Activated T-helper 2 cell treated with anti-CD3 and anti-CD28 coated beads, Interferon-gamma antibody, Interleukin-2, Interleukin-4, amounts not matched to agents 10 μg/mL and 5 μg/mL and 100 μg/mL, durations not matched to agents 14 hours and 24 hours and 36 hours (primary cell): ENCODE measurements at regions not wholly inside any gene's neighbourhood (a gene's known extent, or its start where the extent isn't known, plus 50 kb on each side); places are given as distances from the start of the nearest gene placed in this dataset.

ENCODE experiments used
- DNase-seq: peaks from one replicate; pipeline ENCODE4 v3.0.0; 2021; ENCODE audit warnings: low spot score
- H3K27ac Mint-ChIP-seq: one replicate; pipeline ENCODE4 v1.8.0; 2021; ENCODE audit warnings: mixed read lengths
- H3K27me3 Mint-ChIP-seq: one replicate; pipeline ENCODE4 v1.8.0; 2021; ENCODE audit warnings: low read depth, mixed read lengths
- H3K36me3 Mint-ChIP-seq: one replicate; pipeline ENCODE4 v1.8.0; 2021; ENCODE audit warnings: low read depth, mixed read lengths
- H3K4me1 Mint-ChIP-seq: one replicate; pipeline ENCODE4 v1.8.0; 2021; ENCODE audit warnings: low read depth, mixed read lengths
- H3K4me3 Mint-ChIP-seq: one replicate; pipeline ENCODE4 v1.8.0; 2021; ENCODE audit warnings: low read depth, mild to moderate bottlenecking, moderate library complexity, mixed read lengths
- H3K9me3 Mint-ChIP-seq: one replicate; pipeline ENCODE4 v1.8.0; 2021; ENCODE audit warnings: mixed read lengths
- intact Hi-C: fragments of 100-400 bp; cut with micrococcal nuclease; formaldehyde crosslinking; loops from one replicate; pipeline ENCODE4 v1.15.1; 2023

DNA sequence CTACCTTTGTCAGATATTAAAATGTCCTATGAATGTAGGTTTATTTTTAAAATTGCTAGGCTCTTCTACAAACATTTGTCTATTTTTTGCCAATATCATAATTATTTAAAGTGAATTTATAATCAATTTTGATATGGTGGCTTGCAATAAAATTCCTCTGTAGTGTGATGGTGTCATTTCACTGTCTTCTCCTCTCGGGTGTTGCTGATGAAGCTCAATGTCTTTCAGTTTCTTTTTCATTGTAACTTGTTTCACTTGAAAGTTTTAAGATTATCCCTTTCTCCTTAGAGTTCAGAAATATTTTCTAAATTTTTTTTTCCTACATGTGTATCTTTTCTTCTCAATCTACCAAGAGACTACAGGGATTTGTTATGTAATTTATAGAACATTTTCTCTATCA lies 267.1 kb upstream of the EDNRB start:
- intact Hi-C loops, result no loop called here
- Mint-ChIP-seq H3K36me3 (no peaks in the 10 kb centered on the region), H3K9me3 (no peaks in the 10 kb centered on the region), H3K4me1 (no peaks in the 10 kb centered on the region), H3K27ac (no peak overlapping the region), H3K27me3 (no peaks in the 10 kb centered on the region), H3K4me3 (no peak overlapping the region)
- no peak for DNase-seq

DNA sequence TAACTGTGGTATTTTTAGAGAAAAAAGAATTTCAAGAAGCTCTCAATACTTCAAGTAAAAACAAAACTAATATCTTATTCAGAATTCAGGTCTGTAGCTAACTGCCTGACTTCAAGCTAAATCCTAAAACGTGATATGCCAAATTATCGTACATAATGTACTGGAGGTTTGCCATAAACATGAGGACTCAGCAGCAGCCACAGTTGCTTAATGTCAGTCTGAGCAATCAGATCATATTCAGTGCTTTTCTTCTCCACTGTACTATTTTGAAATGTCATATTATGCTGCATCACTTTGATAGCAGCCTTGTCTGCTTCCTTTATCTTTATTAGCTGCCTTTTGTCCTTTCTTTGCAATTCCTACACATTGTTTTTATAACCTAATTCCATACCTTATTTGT lies 265.1 kb upstream of the EDNRB start:
- Mint-ChIP-seq H3K4me1 (no peaks in the 10 kb centered on the region), H3K36me3 (no peaks in the 10 kb centered on the region), H3K27me3 (no peaks in the 10 kb centered on the region), H3K9me3 (no peaks in the 10 kb centered on the region), H3K4me3 (no peak overlapping the region), H3K27ac (no peak overlapping the region)
- intact Hi-C loops, result no loop called here
- DNase-seq, result no peak

DNA sequence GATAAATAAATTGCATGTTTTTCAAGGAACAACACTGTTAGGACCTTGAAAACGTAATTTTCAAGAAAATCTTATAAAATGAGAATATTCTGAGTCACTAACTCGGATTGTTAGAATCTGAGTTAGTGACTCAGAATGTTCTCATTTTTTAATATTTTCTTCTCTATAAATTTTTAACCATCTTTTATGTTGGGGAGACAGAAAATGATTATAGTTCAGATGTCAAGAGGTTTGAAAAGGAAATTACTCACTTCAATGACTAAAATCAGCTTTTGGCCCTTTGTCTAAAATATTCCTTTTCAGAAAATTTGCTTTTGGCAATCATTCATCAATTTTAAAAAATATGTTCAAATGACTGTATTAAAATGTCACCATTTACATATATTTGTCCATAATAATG lies 264.2 kb upstream of the EDNRB start:
- no peaks in the 10 kb centered on the region for H3K27me3 Mint-ChIP-seq
- intact Hi-C loops, result no loop called here
- no peak overlapping the region for H3K27ac Mint-ChIP-seq

DNA sequence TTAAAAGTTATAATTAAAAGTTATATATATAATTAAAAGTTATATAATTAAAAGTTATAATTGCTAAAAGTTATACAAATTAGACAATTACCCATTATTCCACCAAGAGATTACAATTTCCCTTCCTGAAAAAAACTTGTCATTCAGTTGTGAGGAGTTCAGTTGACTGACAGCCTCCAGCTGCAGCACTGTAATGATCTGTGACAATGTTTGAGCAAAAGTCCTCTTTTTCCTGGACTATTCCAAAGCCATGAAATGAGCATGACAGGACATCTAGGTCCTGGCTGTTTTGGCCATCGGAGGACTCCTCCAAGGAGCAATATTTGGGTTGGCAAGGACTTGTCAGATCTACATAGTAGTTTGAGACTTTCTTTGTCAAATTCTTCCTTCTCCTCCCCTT lies 258.7 kb upstream of the EDNRB start:
- intact Hi-C loops, result no loop called here
- Mint-ChIP-seq H3K9me3 (no peaks in the 10 kb centered on the region), H3K4me3 (no peak overlapping the region), H3K27me3 (no peaks in the 10 kb centered on the region), H3K27ac (no peak overlapping the region), H3K4me1 (no peaks in the 10 kb centered on the region), H3K36me3 (no peaks in the 10 kb centered on the region)
- no peak for DNase-seq

More for the DNA sequence above, 264.2 kb upstream of the EDNRB start:
- DNase-seq, result no peak
- no peaks in the 10 kb centered on the region for H3K36me3 Mint-ChIP-seq
- no peaks in the 10 kb centered on the region for H3K4me1 Mint-ChIP-seq
- H3K9me3 Mint-ChIP-seq, result no peaks in the 10 kb centered on the region
- no peak overlapping the region for H3K4me3 Mint-ChIP-seq

DNA sequence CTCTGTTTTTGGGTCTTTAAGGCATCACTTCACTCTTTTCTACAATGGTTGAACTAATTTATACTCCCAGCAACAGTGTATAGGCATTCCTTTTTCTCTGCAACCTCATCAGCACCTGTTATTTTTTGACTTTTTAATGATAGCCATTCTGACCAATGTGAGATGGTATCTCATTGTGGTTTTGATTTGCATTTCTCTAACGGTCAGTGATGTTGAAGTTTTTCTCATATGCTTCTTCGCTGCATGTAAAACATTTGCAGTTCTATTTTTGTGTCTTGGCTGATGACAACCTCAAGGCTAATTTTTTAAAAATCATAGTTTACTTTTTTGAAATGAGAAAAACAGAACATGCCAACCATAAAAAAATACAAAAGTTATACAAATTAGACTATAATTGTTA lies 258.2 kb upstream of the EDNRB start:
- no peaks in the 10 kb centered on the region for H3K36me3 Mint-ChIP-seq
- no peaks in the 10 kb centered on the region for H3K4me1 Mint-ChIP-seq
- DNase-seq, result no peak
- H3K27me3 Mint-ChIP-seq, result no peaks in the 10 kb centered on the region
- no peak overlapping the region for H3K4me3 Mint-ChIP-seq
- intact Hi-C loops, result no loop called here
- H3K27ac Mint-ChIP-seq, result no peak overlapping the region
- no peaks in the 10 kb centered on the region for H3K9me3 Mint-ChIP-seq

DNA sequence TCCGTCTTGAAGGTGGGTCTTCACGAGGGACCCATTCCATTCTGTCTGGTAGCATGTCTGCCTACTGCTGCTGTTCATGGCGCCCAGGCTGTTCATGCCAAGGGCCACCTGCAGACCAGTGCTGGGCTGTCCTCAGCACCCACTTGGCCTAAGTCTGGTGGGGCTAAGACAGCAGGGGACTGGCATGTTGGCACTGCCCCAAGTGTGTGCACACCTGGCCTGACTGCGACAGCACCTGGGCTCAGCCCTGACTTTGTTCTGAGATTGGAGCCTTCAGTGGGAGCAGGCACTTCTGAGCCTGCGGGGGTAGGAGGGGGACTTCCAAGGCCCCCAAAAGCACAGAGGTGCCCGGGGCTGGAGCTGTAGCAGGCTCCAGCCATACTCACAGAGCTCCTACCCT lies 250.8 kb upstream of the EDNRB start:
- Mint-ChIP-seq H3K4me3 (no peak overlapping the region), H3K4me1 (no peaks in the 10 kb centered on the region), H3K27me3 (no peaks in the 10 kb centered on the region), H3K27ac (no peak overlapping the region), H3K9me3 (peaks cover 5% of the 10 kb centered on the region), H3K36me3 (no peaks in the 10 kb centered on the region)
- DNase-seq, result no peak
- intact Hi-C loops, result no loop called here

DNA sequence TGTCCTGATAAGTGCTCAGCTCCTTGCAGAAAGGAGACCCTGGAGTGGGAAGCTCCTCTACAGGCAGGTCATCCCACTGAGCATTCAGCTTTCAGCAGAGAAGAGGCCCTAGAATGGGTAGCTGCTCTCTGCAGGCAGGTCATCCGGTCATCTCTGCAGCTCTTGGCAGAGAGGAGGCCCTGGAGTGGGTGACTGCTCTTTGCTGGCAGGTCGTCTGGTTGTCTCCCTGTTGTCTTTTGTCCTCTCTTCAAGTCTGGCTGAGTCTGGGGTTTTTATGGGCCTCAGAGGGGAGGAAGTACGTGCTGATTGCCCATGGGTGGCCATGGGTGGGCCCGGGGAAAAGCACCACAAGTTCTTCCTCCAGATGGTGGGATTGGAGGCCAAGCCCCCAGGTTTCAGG lies 250.3 kb upstream of the EDNRB start:
- Mint-ChIP-seq H3K9me3 (peaks cover 5% of the 10 kb centered on the region), H3K4me1 (no peaks in the 10 kb centered on the region), H3K27ac (no peak overlapping the region), H3K27me3 (no peaks in the 10 kb centered on the region), H3K4me3 (no peak overlapping the region), H3K36me3 (no peaks in the 10 kb centered on the region)
- intact Hi-C loops, result no loop called here
- no peak for DNase-seq

DNA sequence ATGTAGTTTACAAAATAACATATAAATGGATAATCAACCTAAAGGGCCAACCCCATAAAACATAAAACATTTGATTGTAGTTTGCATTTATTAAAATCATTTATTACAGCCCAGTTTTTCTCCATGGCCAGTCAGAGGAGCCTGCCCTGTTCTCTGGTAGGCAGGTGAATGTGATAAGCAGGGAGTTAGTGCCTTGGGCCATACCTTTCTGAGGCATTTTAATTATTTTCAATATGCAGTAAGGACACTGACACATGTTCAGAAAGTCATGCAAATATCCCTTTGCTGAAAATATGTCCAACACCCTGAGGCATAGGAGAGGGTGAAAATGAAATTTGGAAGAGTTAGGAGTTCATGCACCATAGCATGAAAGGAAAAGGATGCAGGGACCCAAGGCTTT lies 242.6 kb upstream of the EDNRB start:
- DNase-seq, result no peak
- Mint-ChIP-seq H3K9me3 (no peaks in the 10 kb centered on the region), H3K27ac (no peak overlapping the region), H3K4me3 (no peak overlapping the region), H3K27me3 (no peaks in the 10 kb centered on the region), H3K4me1 (peaks cover 2% of the 10 kb centered on the region), H3K36me3 (no peaks in the 10 kb centered on the region)
- intact Hi-C loops, result no loop called here

DNA sequence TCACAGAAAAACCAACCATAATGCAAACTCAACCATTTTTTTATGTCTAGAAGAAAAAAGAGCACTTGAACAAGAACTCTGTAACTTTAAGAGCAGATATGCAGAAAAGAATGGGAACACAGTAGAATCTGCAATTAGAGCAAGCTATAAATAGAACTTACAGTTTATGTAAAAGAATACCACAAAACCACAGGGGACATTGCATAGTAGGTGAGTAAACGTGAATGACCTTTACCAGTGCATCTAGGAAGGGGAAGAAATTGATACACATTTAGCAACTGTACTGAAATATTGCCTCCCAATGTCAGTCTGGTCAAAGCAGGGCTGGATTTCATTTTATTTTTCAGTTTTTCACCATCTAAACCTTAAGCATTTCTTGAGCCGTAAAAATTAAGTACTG lies 242.2 kb upstream of the EDNRB start:
- no peaks in the 10 kb centered on the region for H3K27me3 Mint-ChIP-seq
- no peaks in the 10 kb centered on the region for H3K9me3 Mint-ChIP-seq
- peaks cover 2% of the 10 kb centered on the region for H3K4me1 Mint-ChIP-seq
- no peak overlapping the region for H3K27ac Mint-ChIP-seq
- no peaks in the 10 kb centered on the region for H3K36me3 Mint-ChIP-seq
- H3K4me3 Mint-ChIP-seq, result no peak overlapping the region
- no peak for DNase-seq
- intact Hi-C loops, result no loop called here

DNA sequence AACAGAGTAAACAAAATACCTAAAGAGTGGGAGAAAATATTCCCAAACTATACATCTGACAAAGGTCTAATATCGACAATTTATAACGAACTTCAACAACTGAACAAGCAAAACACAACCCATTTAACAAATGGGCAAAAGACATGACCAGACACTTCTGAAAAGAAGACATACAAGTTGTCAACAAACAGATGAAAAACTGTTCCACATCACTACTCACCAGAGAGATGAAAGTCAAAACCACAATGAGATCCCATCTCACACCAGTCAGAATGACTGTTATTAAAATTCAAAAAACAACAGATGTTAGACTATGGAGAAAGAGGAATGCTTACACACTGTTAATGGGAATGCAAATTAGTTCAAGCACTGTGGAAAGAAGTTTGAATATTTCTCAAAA lies 233.8 kb upstream of the EDNRB start:
- H3K27ac Mint-ChIP-seq, result no peak overlapping the region
- no peaks in the 10 kb centered on the region for H3K36me3 Mint-ChIP-seq
- intact Hi-C loops, result no loop called here
- peaks cover 5% of the 10 kb centered on the region for H3K9me3 Mint-ChIP-seq
- no peaks in the 10 kb centered on the region for H3K4me1 Mint-ChIP-seq
- no peak overlapping the region for H3K4me3 Mint-ChIP-seq
- DNase-seq, result no peak
- H3K27me3 Mint-ChIP-seq, result no peaks in the 10 kb centered on the region

DNA sequence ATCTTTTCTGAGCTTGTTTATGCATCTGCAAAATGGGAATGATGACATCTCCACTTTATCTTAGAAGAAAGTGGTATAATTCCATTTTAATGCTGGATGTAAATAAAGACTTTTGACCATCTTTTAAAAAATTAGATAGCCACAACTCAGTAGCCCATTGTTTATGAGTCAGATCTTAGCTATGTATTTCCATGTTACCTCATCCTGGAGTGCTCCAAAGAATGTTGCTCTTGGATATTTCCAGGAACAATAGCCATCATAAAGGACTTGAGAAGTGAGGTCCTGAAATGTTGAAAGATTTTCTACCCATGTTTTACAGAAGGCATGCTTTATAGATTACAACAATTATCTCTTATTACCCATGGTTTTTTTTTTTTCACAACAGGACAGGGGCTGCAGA lies 229.3 kb upstream of the EDNRB start:
- intact Hi-C loops, result no loop called here
- no peaks in the 10 kb centered on the region for H3K27me3 Mint-ChIP-seq
- no peaks in the 10 kb centered on the region for H3K4me1 Mint-ChIP-seq
- H3K4me3 Mint-ChIP-seq, result no peak overlapping the region
- no peak overlapping the region for H3K27ac Mint-ChIP-seq
- no peak for DNase-seq
- H3K36me3 Mint-ChIP-seq, result no peaks in the 10 kb centered on the region
- H3K9me3 Mint-ChIP-seq, result no peaks in the 10 kb centered on the region

DNA sequence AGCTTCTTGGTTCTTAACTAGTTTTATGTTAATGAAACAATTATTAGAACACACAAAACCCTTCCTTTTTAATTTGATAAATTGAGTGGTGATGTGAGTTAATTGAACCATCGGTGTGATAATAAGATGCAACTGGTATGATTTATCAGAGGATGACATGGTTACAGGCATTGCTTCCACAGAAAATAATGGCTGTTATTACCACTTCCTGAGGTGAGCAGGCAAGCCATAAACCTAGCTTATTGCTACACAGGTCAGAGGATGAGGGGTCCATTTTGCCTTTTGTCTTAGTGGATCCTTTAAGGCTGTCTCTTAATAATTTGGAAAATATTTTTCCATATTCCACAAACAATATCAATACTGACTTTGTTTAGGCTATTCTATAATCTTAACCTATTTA lies 226.6 kb upstream of the EDNRB start:
- intact Hi-C loops, result no loop called here
- no peaks in the 10 kb centered on the region for H3K36me3 Mint-ChIP-seq
- no peak overlapping the region for H3K27ac Mint-ChIP-seq
- H3K27me3 Mint-ChIP-seq, result no peaks in the 10 kb centered on the region
- no peak for DNase-seq
- H3K4me3 Mint-ChIP-seq, result no peak overlapping the region
- no peaks in the 10 kb centered on the region for H3K4me1 Mint-ChIP-seq
- no peaks in the 10 kb centered on the region for H3K9me3 Mint-ChIP-seq

DNA sequence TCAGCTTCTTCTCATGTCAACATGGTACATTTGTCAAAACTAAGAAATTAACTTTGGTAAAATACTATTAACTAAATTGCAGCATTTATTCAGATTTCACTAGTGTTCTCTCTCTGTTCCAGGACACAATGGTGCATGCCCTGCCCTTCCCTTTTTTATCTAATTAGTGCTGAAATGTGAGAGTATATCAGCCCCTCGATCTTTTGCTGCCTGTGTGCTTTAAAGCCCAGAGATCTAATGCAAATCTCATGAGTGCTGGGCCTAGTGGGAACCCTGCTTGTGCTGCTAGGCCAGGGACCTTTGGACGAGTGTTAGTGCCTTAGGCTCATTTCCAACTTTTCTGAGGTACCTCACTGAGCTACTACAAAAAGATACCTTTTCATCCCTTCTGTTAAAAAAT lies 221.1 kb upstream of the EDNRB start:
- Mint-ChIP-seq H3K4me3 (no peak overlapping the region), H3K9me3 (no peaks in the 10 kb centered on the region), H3K4me1 (peaks cover 5% of the 10 kb centered on the region), H3K27ac (no peak overlapping the region), H3K36me3 (no peaks in the 10 kb centered on the region), H3K27me3 (no peaks in the 10 kb centered on the region)
- DNase-seq, result no peak
- intact Hi-C loops, result loop anchor here (5.0 kb wide), 1 partner anchor 453 kb away; no protein-coding TSS in a partner anchor

DNA sequence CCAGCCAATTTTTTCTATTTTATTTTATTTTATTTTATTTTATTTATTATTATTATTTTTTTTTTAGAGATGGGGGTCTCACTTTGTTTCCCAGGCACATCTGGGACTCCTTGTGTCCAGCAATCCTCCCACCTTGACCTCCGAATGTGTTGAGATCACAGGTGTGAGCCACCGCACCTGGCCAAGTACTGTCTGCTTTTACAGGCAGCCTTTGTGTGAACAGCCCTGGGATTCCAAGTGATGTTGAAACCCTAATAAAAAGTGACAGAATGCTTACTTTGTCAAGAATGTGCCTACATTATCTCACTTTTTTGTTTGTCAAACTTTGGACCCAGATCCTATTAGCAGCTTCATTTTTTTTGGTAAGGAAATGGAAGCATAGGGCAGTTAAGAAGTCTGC lies 220.1 kb upstream of the EDNRB start:
- H3K36me3 Mint-ChIP-seq, result no peaks in the 10 kb centered on the region
- peaks cover 5% of the 10 kb centered on the region for H3K4me1 Mint-ChIP-seq
- H3K9me3 Mint-ChIP-seq, result no peaks in the 10 kb centered on the region
- no peak for DNase-seq
- no peak overlapping the region for H3K4me3 Mint-ChIP-seq
- intact Hi-C loops, result loop anchor here (1.0 to 5.0 kb wide), 2 partner anchors 454 to 840 kb away; no protein-coding TSS in a partner anchor
- H3K27ac Mint-ChIP-seq, result no peak overlapping the region
- no peaks in the 10 kb centered on the region for H3K27me3 Mint-ChIP-seq
